CD4-positive, alpha-beta T cell treated with Interleukin-10 for 1 hour (primary cell): ENCODE measurements at regions not wholly inside any gene's neighbourhood (a gene's known extent, or its start where the extent isn't known, plus 50 kb on each side); places are given as distances from the start of the nearest gene placed in this dataset.
"Not testable (repeated sequence)": the region's sequence is repeated elsewhere in the genome, so short reads cannot be mapped to it uniquely, and the experiment has no call there.

Experiments
- DNase-seq: peaks from one replicate; pipeline ENCODE4 v3.0.0-alpha.2; 2020

DNA sequence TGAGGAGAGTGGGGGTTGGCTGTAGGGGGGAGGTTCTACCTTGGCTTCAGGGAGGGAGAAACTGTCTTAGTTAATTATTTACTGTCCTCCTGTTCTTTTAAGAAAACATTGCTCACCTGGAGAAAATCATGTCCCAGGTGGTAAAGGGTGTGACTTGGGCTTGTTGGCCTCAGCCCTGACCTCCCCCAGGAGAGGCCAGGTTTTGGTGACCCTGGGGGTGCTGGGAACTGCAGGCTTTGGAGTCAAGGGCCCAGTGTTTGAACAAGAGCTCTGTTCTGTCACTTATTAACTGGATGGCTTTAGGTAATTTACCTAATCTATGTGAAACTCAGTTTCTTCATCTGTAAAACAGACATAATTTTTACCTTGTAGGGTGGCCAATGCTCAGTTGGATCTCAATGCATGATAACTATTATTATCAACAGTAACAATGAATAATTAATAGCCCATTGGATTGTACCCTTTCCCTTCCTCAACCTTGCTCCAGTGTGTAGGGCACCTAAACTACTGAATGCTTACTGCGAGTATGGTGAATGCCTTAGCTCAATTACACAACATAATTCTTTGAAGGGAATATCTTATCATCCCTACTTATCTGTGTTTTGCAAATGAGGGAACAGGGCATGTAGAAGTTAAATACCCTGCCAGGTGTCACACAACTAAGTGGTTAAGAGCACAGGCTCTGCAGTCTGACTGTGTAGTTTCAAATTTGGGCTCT, 959.4 kb upstream of the DEFB115 start:
- DNase-seq: not testable (repeated sequence)

GRCh38 chr20:30300220-30300642, 957.2 kb upstream of the DEFB115 start:
- DNase-seq: not testable (repeated sequence)

GRCh38 chr20:30302786-30303185, 954.7 kb upstream of the DEFB115 start:
- DNase-seq: not testable (repeated sequence)

DNA sequence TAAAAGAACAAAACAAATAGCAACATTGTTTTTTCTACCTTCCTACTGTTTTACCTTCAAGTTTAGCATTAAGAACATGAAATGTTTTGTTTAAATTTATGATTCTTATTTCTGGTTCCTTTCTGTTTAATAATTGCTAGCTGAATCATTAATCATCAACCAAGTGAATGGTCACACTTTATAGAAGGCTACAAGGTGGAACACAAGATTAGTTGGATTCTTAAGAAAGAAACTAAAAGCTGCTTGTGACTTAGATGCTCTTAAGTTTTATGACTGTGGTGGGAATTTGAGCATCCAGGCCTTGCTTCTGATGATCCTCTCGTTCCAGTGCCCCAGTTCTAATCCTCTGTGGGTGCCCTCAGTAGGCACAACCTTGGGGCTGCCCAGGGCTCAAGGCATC, 947.5 kb upstream of the DEFB115 start:
- DNase-seq: not testable (repeated sequence)

DNA sequence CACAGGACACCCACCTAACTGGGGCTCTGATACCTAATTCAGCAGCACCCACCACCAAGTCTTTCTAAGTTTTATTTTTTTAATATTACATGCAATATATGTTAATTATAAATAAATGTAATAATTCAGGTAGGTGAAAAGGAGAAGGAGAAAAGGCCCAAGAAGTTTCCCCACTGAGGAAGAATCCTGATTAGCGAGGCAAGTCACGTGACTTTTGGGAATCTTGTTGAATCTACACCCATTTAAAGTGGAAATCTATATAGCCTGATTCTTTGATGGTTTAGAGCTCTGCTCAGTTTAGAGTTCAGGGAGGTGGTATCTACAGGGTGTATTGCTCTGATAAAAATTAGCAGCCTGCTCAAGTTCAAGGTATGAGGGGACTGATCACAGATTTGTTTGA, 947.1 kb upstream of the DEFB115 start:
- not testable (repeated sequence) for DNase-seq

DNA sequence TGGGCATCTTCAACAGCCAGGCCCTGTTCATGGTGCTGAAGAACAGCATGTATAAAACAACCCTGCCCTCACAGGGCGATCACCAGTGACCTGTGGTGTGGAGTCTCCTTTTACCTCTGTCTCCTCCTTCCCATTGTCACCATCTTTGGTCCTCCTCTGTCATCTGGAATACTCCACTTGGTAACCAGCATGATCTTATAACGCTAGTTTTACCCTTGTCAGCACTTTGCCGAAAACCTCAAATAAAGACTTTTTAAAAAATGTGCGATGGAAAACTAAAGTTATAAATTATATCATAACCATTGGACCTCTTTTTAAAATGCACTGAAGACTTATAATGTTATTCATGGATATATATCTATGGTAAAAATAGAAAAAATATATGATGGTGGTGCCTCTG, 945.2 kb upstream of the DEFB115 start:
- not testable (repeated sequence) for DNase-seq

- not testable (repeated sequence) for DNase-seq
Measured at GRCh38 chr20:30313660-30314059, 943.8 kb upstream of the DEFB115 start.

DNA sequence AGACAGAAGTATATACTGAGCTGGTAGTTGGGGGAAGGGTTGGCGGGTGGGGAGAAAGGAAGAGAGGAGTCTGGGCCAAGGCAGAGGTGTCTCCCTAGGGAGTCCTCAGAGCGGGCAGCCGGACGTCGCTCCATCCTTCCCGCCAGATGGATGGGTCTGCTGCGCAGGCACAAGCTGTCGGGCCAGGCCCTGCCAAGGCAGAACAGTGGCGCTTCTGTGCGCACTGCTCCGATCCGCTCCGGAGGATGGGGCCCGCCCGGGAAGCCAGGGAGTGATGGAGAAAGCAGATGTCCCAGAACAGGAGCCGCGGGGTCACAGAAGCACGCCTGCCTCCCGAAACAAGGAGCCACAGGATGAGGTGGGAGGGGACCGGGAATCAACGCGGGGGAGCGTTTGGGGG, 941.4 kb upstream of the DEFB115 start:
- not testable (repeated sequence) for DNase-seq

- DNase-seq: not testable (repeated sequence)
Measured at GRCh38 chr20:30316532-30317299, 940.7 kb upstream of the DEFB115 start.

- DNase-seq: not testable (repeated sequence)
Measured at GRCh38 chr20:30333744-30334143, 923.7 kb upstream of the DEFB115 start.

DNA sequence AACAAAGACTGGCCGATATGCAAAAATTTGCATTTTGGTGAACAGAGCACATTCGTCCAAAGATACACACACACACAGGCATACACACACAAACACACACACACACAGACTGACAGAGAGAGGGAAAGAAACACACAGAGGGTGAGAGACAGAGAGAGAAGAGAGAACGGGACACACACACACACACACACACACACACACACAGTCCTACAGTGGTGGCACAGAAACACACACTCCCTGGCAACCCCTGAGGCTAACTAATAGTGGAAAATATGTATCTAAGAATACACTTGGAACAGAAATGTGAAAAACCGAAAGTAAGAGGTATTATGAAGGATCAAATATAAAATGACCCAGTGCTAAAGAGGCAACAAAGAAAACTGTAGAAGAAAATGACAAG, 919.9 kb upstream of the DEFB115 start:
- not testable (repeated sequence) for DNase-seq

DNA sequence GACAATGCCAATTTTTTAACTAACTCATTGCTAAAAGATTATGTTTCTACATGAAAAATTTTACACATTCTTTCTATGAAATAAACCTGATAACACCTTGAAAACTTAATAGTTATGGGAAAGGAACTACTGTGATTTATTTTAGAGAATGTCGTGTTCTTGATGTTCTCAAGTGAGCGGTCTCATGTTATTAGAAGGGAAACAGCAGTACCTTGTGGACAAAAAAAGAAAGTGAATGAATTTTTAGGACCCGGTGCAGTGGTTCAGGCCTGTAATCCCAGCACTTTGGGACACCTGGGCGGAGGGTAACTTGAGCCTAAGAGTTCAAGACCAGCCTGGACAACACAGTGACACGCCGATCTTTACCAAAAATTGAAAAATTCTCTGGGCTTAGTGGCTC, 908.5 kb upstream of the DEFB115 start:
- DNase-seq: peak; percentile 5

DNA sequence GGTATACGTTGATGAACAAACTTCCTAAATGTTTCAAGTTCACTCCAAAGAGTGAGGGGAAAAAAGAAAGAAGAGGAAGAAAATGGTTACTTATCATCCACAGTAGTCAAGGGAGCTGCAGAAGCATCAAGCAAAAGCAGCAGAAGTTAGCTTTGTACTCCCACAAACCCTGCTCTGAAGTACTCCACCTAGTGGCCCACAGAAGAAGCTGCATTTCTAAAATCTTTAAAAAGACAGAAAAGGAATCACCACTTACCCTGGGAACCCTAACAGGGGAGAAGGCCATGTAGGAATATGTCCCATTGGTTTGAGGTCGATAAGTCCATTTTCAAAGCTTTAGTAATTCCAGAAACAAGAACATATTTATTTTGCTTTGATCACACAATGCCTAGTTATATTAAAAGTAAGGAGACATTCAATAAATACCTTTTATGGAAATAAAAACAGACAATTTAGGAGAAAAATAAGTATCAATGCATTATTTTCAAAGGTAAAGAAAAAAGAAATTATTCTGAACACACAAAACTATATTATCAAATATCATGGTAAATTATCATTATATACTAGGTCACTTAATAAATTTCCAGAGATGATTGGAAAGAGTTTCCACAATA, 900.5 kb upstream of the DEFB115 start:
- DNase-seq: peak; percentile 33

GRCh38 chr20:30361756-30362155, 895.7 kb upstream of the DEFB115 start:
- not testable (repeated sequence) for DNase-seq

GRCh38 chr20:30376430-30376766, 881.1 kb upstream of the DEFB115 start:
- DNase-seq: not testable (repeated sequence)

DNA sequence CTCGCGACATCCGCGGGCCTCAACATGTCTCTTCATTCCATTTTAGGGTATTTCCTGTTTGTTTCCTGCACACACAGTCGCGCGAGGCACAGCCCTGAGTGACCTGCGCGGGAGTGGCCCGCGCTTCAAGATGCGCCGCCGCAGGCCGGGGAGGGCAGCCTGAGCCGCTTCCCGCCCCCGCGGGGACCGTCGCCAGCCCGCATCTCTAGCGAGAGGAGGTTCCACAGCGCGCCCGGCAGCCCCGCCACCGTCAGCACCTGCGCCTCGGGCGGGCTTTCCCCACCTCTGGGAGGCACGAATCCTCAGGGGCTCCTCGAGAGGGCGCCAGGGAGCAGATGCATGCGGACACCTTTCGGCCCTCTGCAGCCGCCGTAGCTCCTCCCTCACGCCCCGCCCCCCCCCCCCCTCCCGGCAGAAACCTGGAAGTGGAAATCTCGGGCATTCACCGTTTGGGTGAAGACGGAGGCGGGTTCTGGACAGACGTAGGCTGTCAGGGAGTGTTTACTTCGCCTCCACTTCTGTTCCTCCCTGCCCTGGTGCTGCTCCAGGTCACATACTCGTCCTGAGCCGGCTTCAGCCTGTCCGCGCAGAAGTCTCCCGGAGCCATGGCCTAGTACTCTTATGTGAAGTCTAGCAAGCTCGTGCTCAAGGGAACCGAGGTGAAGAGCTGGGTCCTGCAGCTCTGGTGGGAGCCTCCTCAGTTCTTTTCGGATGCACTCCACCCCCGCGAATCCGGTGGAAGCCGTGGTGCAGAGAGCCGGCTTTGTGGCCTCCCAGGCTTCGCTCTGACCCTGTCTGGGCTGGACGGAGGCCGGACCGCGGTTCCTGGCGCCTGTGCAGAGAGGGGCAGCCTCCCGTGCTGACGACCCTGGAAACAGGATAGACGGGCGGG, 880.5 kb upstream of the DEFB115 start:
- peak; percentile 93 for DNase-seq

DNA sequence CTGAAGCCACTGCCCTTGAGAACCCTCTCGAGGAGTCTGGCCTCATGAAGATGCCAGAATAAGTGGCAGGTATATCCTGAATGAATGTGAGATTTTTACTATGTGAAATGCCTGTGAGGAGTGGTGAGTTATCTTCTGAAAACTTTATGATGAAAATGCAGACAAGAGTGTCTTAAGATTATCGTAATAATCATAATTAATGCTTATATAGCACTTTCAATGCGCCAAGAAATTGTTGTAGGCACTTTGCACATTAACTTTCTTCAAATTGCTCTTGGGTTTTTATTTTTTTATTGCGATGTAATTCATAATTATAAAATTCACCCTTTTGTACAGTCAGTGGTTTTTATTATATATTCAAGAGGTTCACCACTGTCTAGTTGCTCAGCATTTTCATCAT, 879.1 kb upstream of the DEFB115 start:
- not testable (repeated sequence) for DNase-seq

- not testable (repeated sequence) for DNase-seq
Measured at GRCh38 chr20:30378721-30379120, 878.7 kb upstream of the DEFB115 start.

DNA sequence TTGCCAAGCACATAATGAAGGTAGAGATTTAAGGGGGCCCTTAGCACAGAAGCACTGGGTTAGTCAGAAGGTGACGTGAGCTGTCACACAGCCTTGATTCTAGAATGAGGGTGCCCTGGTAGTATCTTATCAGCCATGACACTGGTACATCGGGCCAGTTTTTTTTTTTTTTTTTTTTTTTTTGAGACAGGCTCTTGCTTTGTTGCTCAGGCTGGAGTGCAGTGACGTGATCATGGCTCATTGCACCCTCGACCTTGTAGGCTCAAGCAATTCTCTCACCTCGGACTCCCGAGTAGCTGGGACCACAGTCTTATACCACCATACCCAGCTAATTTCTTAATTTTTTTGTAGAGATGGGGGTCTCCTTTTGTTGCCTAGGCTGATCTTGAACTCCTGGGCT, 872.6 kb upstream of the DEFB115 start:
- DNase-seq: not testable (repeated sequence)

- not testable (repeated sequence) for DNase-seq
Measured at GRCh38 chr20:30386099-30386498, 871.4 kb upstream of the DEFB115 start.

DNA sequence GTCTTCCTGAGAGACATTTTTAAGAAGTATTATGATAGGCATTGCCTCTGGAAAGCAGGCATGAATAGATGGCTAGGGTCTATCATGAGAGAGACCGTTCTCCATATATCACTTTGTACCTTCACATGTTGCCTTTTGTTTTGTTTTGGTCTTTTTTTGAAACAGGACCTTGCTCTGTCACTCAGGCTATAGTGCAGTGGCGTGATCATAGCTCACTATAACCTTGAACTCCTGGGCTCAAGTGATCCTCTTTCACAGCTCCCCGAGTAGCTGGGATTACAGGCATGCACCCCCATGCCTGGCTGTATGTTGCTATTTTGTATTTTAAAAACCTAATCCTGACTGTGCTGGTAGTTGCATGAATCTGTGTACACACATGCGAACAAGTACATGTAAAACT, 869.6 kb upstream of the DEFB115 start:
- DNase-seq: not testable (repeated sequence)

GRCh38 chr20:30393523-30393922, 863.9 kb upstream of the DEFB115 start:
- not testable (repeated sequence) for DNase-seq

DNA sequence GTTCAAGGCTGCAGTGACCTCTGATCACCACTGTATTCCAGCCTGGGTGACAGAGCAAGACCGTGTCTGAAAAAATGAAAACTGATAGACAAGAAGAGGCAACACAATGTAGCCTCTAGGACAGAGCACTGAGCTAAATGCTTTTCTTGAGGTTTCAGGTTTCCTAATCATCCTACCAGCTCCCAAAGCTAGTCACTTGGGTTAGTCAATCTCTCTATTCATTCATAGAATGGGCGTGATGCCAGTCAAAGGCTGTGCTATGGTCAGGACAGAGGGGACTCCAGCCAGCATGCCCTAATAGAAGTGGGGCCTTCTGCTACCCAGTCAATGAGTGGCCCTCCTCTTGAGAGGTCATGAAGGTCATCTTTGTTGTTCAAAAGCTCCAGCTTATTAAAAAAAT, 860.4 kb upstream of the DEFB115 start:
- not testable (repeated sequence) for DNase-seq
